ENCODE measurements at regions not wholly inside any gene's neighbourhood (a gene's known extent, or its start where the extent isn't known, plus 50 kb on each side); places are given as distances from the start of the nearest gene placed in this dataset.

DNA sequence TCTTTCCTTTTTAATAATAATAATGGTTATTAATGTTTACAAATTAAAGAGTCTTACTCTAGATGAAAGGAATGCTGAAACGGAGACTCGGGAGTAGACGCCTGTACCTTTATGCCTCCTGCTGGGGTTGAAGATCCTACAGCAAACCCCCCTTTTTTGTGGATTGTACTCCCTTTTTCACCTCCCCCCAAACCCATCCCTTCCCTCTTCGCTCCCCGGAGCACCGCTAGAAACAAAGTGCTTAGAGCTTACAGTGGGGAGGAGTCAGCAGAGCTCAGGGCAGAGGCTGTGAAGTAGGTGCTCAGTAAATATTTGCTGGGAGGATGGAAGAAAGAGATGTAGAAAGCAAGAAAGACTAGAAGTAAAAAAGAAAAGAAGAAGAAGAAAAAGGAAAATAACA lies 169.7 kb downstream of the NXPE2 start:
- no peak for DNase-seq (ENCODE audit: low read depth, low spot score)
- H3K9me3 ChIP-seq (ENCODE audit: low read depth, low read length): no peaks in the 10 kb centered on the region
- no peak for TF ChIP-seq POLR2AphosphoS5 (IDR thresholded peaks at IDR 0.05; ENCODE audit: borderline replicate concordance, low read depth, low read length)
- no peak for TF ChIP-seq FOXP2 (optimal IDR thresholded peaks at IDR 0.05; ENCODE audit: control extremely low read depth, extremely low read length, insufficient read depth)
- no peak for TF ChIP-seq EZH2 (IDR thresholded peaks at IDR 0.05)

GRCh38 chr11:114857281-114857680 lies 179.0 kb downstream of the NXPE2 start:
- no peak for DNase-seq (ENCODE audit: low read depth, low spot score)
- Histone ChIP-seq H3K27ac (no peak overlapping the region), H3K36me3 (ENCODE audit: insufficient read depth, low read length) (no peaks in the 10 kb centered on the region), H3K9ac (ENCODE audit: insufficient read length) (no peak overlapping the region), H3K4me3 (no peak overlapping the region), H3K9me3 (ENCODE audit: low read depth, low read length) (no peaks in the 10 kb centered on the region)
- TF ChIP-seq POLR2AphosphoS5 (IDR thresholded peaks at IDR 0.05; ENCODE audit: borderline replicate concordance, low read depth, low read length) (no peak), EZH2 (IDR thresholded peaks at IDR 0.05) (no peak), FOXP2 (optimal IDR thresholded peaks at IDR 0.05; ENCODE audit: control extremely low read depth, extremely low read length, insufficient read depth) (no peak)

More for the DNA sequence above, 169.7 kb downstream of the NXPE2 start:
- H3K36me3 ChIP-seq (ENCODE audit: insufficient read depth, low read length): no peaks in the 10 kb centered on the region
- no peak overlapping the region for H3K4me3 ChIP-seq
- no peak overlapping the region for H3K9ac ChIP-seq (ENCODE audit: insufficient read length)
- no peak overlapping the region for H3K27ac ChIP-seq

DNA sequence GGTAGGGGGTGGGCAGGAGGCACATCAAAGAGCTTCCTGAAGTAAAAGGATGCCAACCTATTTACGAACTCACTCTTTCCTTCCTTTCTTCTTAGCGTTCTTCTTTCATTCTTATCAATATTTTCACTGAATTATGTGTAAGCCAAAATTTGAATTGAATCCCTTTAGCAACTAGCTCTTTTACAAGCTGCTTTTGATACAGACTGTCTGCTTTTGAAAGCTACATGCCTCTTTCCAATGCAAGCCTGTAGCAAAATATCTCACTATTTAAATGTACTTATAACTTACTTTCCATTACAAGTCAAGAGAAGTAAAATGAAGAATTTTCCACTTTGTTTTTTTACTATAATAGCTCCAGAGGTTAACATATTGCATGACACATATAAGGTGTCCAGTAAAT lies 186.6 kb downstream of the NXPE2 start:
- DNase-seq (ENCODE audit: low read depth, low spot score): no peak
- no peak overlapping the region for H3K27ac ChIP-seq
- TF ChIP-seq POLR2AphosphoS5 (IDR thresholded peaks at IDR 0.05; ENCODE audit: borderline replicate concordance, low read depth, low read length): no peak
- TF ChIP-seq FOXP2 (optimal IDR thresholded peaks at IDR 0.05; ENCODE audit: control extremely low read depth, extremely low read length, insufficient read depth): no peak
- TF ChIP-seq EZH2 (IDR thresholded peaks at IDR 0.05): no peak
- no peak overlapping the region for H3K4me3 ChIP-seq
- no peaks in the 10 kb centered on the region for H3K9me3 ChIP-seq (ENCODE audit: low read depth, low read length)
- H3K36me3 ChIP-seq (ENCODE audit: insufficient read depth, low read length): no peaks in the 10 kb centered on the region
- no peak overlapping the region for H3K9ac ChIP-seq (ENCODE audit: insufficient read length)

GRCh38 chr11:114876234-114876633 lies 197.9 kb downstream of the NXPE2 start:
- no peaks in the 10 kb centered on the region for H3K9me3 ChIP-seq (ENCODE audit: low read depth, low read length)
- TF ChIP-seq EZH2 (IDR thresholded peaks at IDR 0.05) (no peak), POLR2AphosphoS5 (IDR thresholded peaks at IDR 0.05; ENCODE audit: borderline replicate concordance, low read depth, low read length) (no peak), FOXP2 (optimal IDR thresholded peaks at IDR 0.05; ENCODE audit: control extremely low read depth, extremely low read length, insufficient read depth) (no peak)
- H3K36me3 ChIP-seq (ENCODE audit: insufficient read depth, low read length): no peaks in the 10 kb centered on the region
- DNase-seq (ENCODE audit: low read depth, low spot score): no peak
- no peak overlapping the region for H3K4me3 ChIP-seq
- H3K9ac ChIP-seq (ENCODE audit: insufficient read length): no peak overlapping the region
- H3K27ac ChIP-seq: no peak overlapping the region

DNA sequence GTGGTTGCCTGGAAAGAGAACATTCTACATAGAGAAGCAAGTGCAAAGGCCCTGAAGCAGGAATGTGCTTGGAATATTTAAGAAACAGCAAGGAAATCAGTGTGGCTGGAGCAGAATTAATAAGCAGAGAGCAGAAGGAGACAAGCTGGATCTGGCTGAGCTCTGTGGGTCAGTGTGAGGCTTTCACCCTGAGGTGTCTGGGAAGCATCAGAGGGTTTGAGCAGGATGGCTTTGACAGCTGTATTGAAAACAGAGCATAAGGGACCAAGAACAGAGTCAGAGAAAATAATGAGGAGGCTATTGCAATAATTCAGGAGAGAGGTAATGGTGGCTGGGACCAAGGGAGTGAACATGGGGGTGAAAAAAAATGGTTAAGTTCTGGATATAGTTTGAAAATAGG lies 199.6 kb downstream of the NXPE2 start:
- Histone ChIP-seq H3K27ac (no peak overlapping the region), H3K4me3 (no peak overlapping the region), H3K36me3 (ENCODE audit: insufficient read depth, low read length) (no peaks in the 10 kb centered on the region), H3K9ac (ENCODE audit: insufficient read length) (no peak overlapping the region), H3K9me3 (ENCODE audit: low read depth, low read length) (no peaks in the 10 kb centered on the region)
- no peak for DNase-seq (ENCODE audit: low read depth, low spot score)
- no peak for TF ChIP-seq FOXP2 (optimal IDR thresholded peaks at IDR 0.05; ENCODE audit: control extremely low read depth, extremely low read length, insufficient read depth)

GRCh38 chr11:114880442-114880841 lies 202.1 kb downstream of the NXPE2 start:
- DNase-seq (ENCODE audit: low read depth, low spot score): no peak
- Histone ChIP-seq H3K9ac (ENCODE audit: insufficient read length) (no peak overlapping the region), H3K36me3 (ENCODE audit: insufficient read depth, low read length) (no peaks in the 10 kb centered on the region), H3K27ac (no peak overlapping the region), H3K4me3 (no peak overlapping the region), H3K9me3 (ENCODE audit: low read depth, low read length) (no peaks in the 10 kb centered on the region)
- TF ChIP-seq EZH2 (IDR thresholded peaks at IDR 0.05) (no peak), FOXP2 (optimal IDR thresholded peaks at IDR 0.05; ENCODE audit: control extremely low read depth, extremely low read length, insufficient read depth) (no peak), POLR2AphosphoS5 (IDR thresholded peaks at IDR 0.05; ENCODE audit: borderline replicate concordance, low read depth, low read length) (no peak)

DNA sequence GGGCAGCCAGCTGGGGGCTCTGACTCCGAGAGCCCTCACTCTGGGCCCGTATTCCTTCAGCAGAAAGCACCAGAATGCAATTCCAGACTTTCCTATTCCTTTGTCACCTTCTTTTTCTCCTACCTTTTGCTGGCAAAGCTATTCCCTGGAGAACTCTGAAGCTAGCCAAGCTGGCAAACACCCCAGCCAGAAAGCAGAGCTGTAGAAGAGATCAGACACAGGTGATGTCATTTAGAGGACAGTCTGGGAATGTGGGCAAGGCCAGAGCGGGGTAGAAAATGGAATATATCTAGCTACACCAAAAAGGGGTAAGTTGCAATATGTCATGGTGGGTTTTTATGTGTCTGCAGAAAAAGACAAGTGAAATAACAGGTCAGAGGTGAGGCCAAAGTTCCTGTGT lies 205.1 kb downstream of the NXPE2 start:
- DNase-seq (ENCODE audit: low read depth, low spot score): no peak
- Histone ChIP-seq H3K4me3 (no peak overlapping the region), H3K36me3 (ENCODE audit: insufficient read depth, low read length) (no peaks in the 10 kb centered on the region), H3K27ac (no peak overlapping the region), H3K9me3 (ENCODE audit: low read depth, low read length) (no peaks in the 10 kb centered on the region), H3K9ac (ENCODE audit: insufficient read length) (no peak overlapping the region)
- TF ChIP-seq EZH2 (IDR thresholded peaks at IDR 0.05): no peak
- TF ChIP-seq FOXP2 (optimal IDR thresholded peaks at IDR 0.05; ENCODE audit: control extremely low read depth, extremely low read length, insufficient read depth): no peak
- no peak for TF ChIP-seq POLR2AphosphoS5 (IDR thresholded peaks at IDR 0.05; ENCODE audit: borderline replicate concordance, low read depth, low read length)

DNA sequence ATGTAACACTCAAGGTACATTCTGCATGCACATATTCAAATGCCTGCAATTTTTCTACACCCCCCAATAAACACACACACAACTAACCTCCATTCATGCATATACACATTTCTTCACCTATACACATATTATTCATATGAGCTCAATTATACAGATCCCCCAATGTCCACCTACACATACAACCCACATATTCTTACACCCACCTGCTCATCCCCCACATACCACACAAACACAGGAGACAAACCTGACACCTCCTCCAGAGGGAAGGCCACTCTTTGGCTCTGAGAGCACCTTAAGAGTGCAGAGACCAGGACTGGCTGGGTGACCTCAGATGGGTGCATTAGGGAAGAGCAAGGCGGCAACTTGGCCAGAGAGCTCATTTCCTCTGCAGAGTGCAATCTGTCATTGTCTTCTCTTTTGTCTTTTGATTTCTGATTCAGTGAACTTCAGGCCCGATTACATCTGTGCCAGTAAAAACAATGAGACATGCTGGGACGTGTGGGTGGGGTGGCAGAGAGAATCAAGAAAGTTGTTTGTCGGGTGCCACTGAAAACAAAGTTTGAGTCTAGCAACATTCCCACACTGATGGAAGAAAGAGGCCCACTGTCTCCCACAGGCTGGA lies 208.4 kb downstream of the NXPE2 start:
- Histone ChIP-seq H3K36me3 (ENCODE audit: insufficient read depth, low read length) (no peaks in the 10 kb centered on the region), H3K9me3 (ENCODE audit: low read depth, low read length) (no peaks in the 10 kb centered on the region), H3K9ac (ENCODE audit: insufficient read length) (no peak overlapping the region), H3K4me3 (no peak overlapping the region), H3K27ac (no peak overlapping the region)
- TF ChIP-seq EZH2 (IDR thresholded peaks at IDR 0.05): no peak
- no peak for TF ChIP-seq POLR2AphosphoS5 (IDR thresholded peaks at IDR 0.05; ENCODE audit: borderline replicate concordance, low read depth, low read length)
- no peak for TF ChIP-seq FOXP2 (optimal IDR thresholded peaks at IDR 0.05; ENCODE audit: control extremely low read depth, extremely low read length, insufficient read depth)
- no peak for DNase-seq (ENCODE audit: low read depth, low spot score)

DNA sequence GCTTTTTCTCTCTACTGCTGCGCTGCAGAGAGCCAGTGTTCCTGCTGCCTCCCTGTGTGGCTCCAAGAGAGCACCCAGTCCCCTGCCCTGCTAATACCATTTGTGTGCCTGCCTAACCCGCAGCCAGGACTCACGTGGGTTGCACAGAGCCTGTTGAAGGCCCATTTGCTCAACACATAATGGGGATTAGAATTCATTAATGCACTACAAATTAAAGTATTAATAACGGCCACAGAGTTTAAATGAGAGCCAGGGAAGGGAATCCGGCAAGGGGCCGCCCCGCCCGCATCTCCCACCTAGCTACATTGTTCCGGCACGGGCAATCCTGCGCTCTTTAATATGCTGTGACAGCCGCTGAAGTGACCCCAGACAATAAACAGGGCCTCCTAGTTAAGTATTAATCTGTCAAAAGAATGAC lies 211.3 kb downstream of the NXPE2 start:
- Histone ChIP-seq H3K4me3 (no peak overlapping the region), H3K9ac (ENCODE audit: insufficient read length) (no peak overlapping the region), H3K27ac (no peak overlapping the region), H3K36me3 (ENCODE audit: insufficient read depth, low read length) (no peaks in the 10 kb centered on the region), H3K9me3 (ENCODE audit: low read depth, low read length) (no peaks in the 10 kb centered on the region)
- DNase-seq (ENCODE audit: low read depth, low spot score): no peak
- TF ChIP-seq EZH2 (IDR thresholded peaks at IDR 0.05) (no peak), POLR2AphosphoS5 (IDR thresholded peaks at IDR 0.05; ENCODE audit: borderline replicate concordance, low read depth, low read length) (no peak), FOXP2 (optimal IDR thresholded peaks at IDR 0.05; ENCODE audit: control extremely low read depth, extremely low read length, insufficient read depth) (no peak)
